Epidermal melanocyte (primary cell): ENCODE measurements at regions not wholly inside any gene's neighbourhood (a gene's known extent, or its start where the extent isn't known, plus 50 kb on each side); places are given as distances from the start of the nearest gene placed in this dataset.
"Not testable (repeated sequence)": the region's sequence is repeated elsewhere in the genome, so short reads cannot be mapped to it uniquely, and the experiment has no call there.

ENCODE experiments used
- DNase-seq: peaks from one replicate; pipeline ENCODE4 v3.0.0; 2011; ENCODE audit warnings: low spot score; ENCODE audit not compliant: insufficient read length

DNA sequence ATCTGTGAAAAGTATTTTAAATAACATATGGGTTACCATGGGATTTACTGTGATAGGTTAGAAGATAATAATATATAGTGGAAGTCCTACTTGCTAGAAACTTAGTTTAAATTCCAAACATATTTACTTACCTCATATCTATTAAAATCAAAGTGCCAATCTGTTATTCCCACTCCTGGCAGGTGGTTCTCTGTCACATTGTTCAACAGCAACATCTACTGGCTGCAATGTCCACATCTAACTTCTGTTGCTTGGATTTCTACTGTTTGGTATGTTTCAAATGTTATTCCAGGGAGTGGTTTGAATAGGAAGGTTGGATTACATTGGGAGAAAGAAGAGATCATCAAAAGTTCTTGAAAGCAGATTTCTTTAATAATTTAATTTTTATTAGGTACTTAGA, 122.5 kb upstream of the NCAM2 start:
- DNase-seq: no peak

- no peak for DNase-seq
Observed at GRCh38 chr21:20877976-20878375, 120.2 kb upstream of the NCAM2 start.

DNA sequence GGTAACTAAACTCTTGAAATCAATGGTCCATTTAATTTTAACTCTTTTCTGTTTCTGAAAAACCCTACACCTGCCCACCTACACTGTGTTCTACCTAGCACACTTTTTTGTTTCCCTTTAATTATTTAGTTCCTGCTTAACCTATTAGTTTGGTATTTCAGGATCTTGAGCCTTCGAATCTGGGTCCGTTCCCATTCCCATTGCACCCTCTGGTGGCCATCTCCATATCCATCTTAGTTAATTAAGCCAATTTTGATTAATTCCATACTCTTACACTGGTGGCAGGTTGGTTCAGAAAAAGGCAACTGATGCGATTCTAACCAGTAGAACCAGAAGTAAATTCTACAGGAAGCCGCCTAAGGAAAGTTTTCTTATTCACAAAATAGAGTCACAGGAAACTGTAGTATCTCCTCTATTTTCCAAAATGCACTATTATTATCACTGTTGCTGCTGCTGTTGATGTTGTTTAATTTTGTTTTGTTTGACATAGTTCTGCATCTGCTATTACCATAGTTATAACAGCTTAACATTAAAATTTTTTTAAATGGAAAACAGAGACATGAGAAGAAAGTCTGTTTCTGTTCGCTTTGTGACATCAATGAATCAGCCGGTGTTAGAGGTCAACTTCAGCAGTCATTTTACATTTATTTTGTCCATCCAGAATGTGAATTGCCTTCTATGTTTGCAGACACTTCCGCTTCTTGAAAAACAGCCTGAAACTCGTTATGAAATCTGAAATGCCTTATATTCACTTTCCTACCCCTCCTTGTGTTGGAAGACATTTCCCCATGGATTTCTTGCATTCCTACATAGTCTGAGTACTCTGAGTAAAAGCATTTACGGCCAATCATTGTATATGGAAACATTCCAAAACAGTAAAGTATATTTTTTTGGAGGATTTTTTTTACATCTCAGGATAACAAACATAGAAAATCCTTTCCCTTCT, 115.5 kb upstream of the NCAM2 start:
- peak; percentile 30 for DNase-seq

GRCh38 chr21:20883408-20883800, 114.8 kb upstream of the NCAM2 start:
- no peak for DNase-seq

DNA sequence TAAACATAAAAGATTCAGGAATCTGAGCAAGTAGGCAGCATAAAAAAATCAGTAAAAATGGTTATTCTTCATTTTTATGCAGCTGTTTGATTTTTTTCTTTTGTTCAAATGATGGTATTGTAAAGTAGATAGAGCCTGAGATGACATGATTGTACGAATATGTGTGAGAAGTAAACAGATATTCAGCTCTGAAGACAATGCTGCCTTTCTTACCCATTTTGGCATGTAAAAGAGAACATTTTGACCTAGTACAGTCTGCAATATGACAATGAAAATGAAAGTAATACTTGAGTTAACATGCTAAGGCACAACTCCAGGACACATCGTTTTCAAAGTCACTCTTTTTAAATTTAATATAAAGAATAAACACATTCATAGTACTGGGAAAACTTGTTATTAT, 95.7 kb upstream of the NCAM2 start:
- DNase-seq: no peak

GRCh38 chr21:20902998-20903397, 95.2 kb upstream of the NCAM2 start:
- DNase-seq: no peak

DNA sequence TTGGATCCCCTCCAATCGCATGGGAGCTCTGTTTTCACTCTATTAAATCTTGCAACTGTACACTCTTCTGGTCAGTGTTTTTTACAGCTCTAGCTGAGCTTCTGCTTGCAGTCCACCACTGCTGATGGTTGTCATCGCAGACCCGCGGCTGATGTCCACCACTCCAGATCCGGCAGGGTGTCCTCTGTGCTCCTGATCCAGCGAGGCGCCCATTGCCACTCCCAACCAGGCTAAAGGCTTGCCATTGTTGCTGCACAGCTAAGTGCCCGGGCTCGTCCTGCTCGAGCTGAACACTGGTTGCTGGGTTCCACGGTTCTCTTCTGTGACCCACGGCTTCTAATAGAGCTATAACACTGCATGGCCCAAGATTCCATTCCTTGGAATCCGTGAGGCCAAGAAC, 70.7 kb upstream of the NCAM2 start:
- not testable (repeated sequence) for DNase-seq

GRCh38 chr21:20942523-20942922, 55.7 kb upstream of the NCAM2 start:
- DNase-seq: no peak

- DNase-seq: no peak
Observed at GRCh38 chr21:20943561-20943997, 54.6 kb upstream of the NCAM2 start.

DNA sequence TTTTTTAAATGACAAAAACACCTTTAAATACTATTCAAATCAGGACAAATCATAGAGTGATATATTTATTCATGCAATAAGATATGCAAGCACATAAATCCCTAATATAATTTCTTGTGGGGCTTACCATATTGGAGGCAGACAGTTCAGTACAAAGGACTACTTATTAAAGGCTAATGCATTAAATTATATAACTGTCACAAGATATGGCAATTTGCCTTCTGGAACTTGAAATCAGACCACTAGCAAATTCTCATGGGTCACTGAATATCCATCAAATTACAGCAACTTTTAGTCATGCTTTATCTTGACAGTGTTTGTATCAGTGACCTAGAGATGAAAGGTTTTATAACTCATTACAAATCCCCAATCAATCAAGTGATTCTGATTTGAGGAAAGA, 54.1 kb upstream of the NCAM2 start:
- no peak for DNase-seq

- no peak for DNase-seq
Observed at GRCh38 chr21:20946701-20947100, 51.5 kb upstream of the NCAM2 start.
